GM18870 (cell line): ENCODE measurements at regions not wholly inside any gene's neighbourhood (a gene's known extent, or its start where the extent isn't known, plus 50 kb on each side); places are given as distances from the start of the nearest gene placed in this dataset.

Experiments
- ATAC-seq: cut with Tn5 transposase; IDR thresholded peaks from one replicate; pipeline ENCODE4 v1.9.1; 2021; ENCODE audit warnings: moderate library complexity; ENCODE audit not compliant: unreplicated experiment

- ATAC-seq, result no peak
Observed at GRCh38 chr9:129349665-129349947, 171.5 kb upstream of the IER5L start.

DNA sequence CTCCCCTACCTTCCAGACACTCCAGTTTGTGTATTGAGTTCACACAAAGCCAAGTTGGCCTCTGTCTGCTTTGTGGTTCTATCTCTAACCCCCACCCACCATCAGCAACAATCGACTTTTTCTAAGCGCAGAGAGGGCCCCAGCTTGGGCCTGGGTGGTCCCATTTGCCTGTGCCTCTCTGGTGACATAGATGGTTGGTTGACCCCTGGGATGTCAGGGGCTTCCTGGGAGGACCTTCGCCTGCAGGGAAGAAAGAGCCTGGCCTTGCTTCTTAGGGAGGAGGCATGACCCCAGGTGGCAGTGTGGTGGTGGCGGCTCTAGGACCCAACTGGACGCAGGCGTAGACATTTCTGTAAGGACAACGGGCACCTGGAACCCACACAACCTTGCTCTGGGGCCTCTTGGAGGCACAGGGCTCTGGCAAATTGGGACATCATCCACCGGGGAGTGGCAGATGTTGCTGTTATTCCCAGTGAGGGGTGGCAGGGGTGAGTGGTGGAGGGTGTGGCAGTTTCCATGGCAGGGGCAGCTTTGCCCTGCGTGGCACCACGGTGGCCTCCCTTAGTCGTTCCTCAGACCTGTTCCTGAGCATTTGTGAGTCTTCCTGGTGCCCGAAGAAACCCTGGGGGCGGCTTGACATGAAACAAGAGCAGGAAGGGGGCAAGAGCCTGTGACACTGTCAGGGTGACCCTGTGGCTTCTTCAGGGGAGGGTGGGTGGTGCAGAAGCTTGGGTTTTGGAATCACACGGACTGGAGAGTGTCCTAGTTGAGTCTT lies 171.0 kb upstream of the IER5L start:
- ATAC-seq, result no peak

- ATAC-seq, result no peak
Observed at GRCh38 chr9:129347316-129348120, 169.5 kb upstream of the IER5L start.

DNA sequence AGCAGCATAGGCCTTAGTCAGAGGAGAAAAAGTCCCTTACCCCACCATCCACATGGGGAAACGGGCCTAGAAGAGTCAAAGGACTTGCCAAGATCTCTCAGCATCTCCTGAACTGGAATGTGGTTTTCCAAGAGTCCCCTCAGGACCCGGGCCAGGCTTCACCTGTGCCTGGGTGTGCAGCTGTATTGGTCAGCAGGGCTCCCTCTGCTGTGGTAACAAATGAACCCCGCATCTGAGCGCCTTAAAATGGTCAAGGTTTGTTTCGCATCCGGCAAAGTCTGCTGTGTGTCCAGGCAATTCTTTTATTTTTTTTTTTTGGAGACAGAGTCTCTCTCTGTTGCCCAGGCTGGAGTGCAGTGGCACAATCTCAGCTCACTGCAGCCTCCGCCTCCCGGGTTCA lies 168.0 kb upstream of the IER5L start:
- no peak for ATAC-seq

DNA sequence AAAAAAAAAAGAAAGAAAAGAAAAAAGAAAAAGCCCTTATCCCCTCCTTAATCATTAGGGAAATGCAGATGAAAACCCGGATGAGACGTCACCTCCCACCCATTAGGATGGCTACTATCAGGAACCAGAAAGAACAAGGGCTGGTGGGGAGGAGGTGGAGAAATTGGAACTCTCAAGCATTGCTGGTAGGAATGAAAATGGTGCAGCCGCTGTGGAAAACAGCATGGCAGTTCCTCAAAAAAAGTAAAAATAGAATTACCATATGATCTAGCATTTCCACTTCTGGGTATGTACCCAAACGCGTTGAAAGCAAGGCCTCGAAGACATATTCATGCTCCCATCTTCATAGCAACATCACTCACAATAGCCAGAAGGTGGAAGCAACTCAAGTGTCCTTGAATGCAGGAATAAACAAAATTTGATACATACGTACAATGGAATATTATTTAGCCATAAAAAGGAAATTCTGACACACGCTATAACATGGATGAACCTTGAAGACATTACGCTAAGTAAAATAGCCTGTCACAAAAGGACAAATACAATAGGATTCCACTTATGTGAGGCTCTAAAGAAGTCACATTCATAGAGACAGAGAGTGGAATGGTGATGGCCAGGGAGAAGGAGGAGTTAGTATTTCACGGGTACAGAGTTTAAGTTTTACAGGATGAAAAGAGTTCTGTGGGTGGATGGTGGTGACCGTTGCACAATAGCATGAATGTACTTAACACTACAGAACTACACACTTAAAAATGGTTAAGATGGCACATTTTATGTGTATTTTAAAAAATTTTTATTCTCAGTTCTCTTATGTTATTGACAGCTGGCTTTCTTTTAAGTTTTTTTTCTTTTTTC lies 166.8 kb upstream of the IER5L start:
- no peak for ATAC-seq

DNA sequence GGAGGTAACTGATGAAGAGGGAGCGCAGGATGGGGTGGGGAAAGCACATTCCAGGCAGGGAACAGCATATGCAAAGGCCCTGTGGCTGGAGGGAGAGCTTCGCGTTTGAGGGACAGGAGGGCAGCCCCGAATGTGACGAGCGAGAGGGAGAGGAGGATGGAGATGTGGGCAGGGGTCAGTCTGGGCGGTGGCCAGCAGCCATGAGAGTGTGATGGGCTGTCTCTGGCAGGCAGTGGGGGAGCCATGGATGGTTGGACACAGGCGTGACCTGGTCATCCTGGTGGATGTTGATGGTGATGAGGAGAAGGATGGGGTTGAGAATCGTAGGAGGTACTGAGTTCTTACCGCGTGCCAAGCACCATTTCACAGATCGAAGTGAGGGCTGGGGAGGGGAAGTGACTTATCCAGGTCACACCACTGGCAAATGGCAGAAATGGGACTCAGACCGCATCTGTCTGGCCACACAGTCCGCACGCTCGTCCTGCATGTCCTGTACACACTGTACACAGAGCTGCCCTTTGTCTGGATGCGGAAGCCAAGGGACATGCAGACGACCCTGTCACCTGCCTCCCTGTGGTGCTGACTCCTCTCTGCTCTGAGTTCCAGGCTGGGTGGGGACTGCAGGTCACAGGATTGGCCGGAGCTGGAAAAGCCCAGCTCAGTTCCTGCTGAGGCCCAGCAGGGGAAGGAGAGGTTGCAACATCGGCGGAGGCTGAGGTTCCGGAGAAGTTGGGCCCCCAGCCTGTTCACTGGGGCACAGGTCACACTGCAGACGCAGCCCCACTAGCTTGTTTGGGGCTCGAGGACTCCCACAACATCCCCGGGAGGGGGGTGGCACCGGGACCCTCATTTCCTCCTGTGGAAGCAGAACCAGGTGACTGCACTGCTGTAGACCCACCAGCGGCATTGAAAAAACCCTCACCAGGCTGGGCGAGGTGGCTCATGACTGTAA lies 165.6 kb upstream of the IER5L start:
- ATAC-seq, result no peak

DNA sequence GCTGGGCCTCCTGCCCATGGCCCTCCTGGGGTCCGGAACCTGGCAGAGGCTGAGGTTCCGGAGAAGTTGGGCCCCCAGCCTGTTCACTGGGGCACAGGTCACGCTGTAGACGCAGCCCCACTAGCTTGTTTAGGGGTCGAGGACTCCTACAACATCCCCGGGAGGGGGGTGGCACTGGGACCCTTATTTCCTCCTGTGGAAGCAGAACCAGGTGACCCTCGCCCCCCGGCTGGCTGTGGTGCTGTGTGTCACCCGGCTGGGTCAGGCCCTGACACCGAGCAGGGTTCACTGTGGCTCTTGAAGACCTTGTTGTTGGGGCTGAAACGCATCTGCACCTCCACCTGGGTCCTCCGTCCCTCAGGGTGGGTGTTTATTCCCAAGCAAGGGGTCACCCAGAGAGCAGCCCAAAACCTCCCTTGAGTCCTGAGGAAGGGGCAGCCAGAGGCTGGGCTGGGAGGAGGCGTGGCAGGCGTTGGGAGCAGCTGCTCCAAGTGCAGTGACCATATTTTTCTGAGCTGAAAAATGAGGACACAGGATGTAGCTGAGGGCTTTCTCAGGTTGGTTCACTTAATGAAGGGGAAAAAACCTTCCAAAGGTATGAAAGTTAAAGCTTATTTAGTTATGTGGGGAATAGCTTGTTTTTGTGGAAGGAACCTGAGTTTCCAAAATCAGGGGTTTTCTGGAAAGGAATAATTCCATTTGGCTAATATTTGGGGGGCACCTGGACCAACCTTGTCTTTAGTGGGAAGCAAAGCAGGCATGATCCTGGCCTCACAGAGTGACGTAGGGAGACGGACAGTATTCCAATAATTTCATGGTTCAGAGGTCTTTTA lies 164.7 kb upstream of the IER5L start:
- ATAC-seq, result no peak

- ATAC-seq, result no peak
Observed at GRCh38 chr9:129341987-129342348, 163.9 kb upstream of the IER5L start.

- ATAC-seq, result no peak
Observed at GRCh38 chr9:129341171-129341986, 163.3 kb upstream of the IER5L start.

GRCh38 chr9:129340427-129341170 lies 162.5 kb upstream of the IER5L start:
- ATAC-seq, result no peak

- no peak for ATAC-seq
Observed at GRCh38 chr9:129339539-129340157, 161.6 kb upstream of the IER5L start.

- no peak for ATAC-seq
Observed at GRCh38 chr9:129338724-129339430, 160.8 kb upstream of the IER5L start.

GRCh38 chr9:129337336-129338140 lies 159.5 kb upstream of the IER5L start:
- ATAC-seq, result no peak

DNA sequence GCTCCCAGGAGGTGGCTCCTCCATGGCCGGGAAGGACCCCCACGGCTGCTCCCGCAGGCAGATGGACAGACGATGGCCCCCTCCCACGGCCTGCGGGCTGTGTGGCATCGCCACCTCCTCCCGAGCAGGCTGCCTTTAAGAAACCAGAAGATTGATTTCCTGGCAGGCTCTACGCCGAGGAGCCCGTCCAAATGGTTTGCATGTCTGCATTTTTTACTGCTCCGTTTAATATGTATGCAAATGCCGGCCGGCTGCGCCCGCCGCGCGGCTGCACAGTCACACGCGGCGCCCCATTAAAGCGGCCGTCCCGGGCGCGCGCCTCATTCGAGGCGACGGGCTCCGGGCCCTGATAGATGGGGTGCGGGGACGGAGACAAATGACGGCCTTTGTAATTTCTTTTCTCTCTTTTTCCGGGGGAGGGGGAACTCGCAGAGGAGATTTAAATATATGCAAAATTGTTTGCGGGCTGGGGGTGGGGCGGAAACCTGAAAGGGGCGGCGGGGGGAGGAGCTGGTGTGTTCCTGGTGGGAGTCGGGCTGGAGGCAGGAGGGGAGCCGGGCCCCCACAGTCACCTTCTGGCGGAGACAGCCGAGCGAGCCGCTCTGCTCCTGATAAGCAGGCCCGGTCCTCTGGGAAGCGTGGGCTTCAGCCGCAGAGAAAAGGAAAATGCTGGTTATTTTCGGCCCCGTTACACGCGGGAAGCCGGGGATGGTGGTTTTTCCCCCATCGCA lies 158.7 kb upstream of the IER5L start:
- no peak for ATAC-seq

- ATAC-seq, result no peak
Observed at GRCh38 chr9:129336130-129336528, 158.1 kb upstream of the IER5L start.
